ENCODE measurements at regions not wholly inside any gene's neighbourhood (a gene's known extent, or its start where the extent isn't known, plus 50 kb on each side); places are given as distances from the start of the nearest gene placed in this dataset.

GRCh38 chrX:97763391-97763790 is 879.7 kb downstream of the RPA4 start:
- TF ChIP-seq USF1 (IDR thresholded peaks at IDR 0.05) (no peak), RAD21 (IDR thresholded peaks at IDR 0.05; ENCODE audit: low read depth) (no peak), TEAD4 (IDR thresholded peaks at IDR 0.05) (no peak), TCF12 (IDR thresholded peaks at IDR 0.05; ENCODE audit: low read depth) (no peak), MAX (IDR thresholded peaks at IDR 0.05) (no peak), NFIC (IDR thresholded peaks at IDR 0.05) (no peak)

- TF ChIP-seq EGR1 (IDR thresholded peaks at IDR 0.05) = no peak
- no peak for TF ChIP-seq RAD21 (IDR thresholded peaks at IDR 0.05; ENCODE audit: low read depth)
- no peak for TF ChIP-seq CEBPB (IDR thresholded peaks at IDR 0.05)
- no peak for TF ChIP-seq MAX (IDR thresholded peaks at IDR 0.05)
- TF ChIP-seq EP300 (IDR thresholded peaks at IDR 0.05; ENCODE audit: borderline replicate concordance) = no peak
- TF ChIP-seq, protein P1, sequence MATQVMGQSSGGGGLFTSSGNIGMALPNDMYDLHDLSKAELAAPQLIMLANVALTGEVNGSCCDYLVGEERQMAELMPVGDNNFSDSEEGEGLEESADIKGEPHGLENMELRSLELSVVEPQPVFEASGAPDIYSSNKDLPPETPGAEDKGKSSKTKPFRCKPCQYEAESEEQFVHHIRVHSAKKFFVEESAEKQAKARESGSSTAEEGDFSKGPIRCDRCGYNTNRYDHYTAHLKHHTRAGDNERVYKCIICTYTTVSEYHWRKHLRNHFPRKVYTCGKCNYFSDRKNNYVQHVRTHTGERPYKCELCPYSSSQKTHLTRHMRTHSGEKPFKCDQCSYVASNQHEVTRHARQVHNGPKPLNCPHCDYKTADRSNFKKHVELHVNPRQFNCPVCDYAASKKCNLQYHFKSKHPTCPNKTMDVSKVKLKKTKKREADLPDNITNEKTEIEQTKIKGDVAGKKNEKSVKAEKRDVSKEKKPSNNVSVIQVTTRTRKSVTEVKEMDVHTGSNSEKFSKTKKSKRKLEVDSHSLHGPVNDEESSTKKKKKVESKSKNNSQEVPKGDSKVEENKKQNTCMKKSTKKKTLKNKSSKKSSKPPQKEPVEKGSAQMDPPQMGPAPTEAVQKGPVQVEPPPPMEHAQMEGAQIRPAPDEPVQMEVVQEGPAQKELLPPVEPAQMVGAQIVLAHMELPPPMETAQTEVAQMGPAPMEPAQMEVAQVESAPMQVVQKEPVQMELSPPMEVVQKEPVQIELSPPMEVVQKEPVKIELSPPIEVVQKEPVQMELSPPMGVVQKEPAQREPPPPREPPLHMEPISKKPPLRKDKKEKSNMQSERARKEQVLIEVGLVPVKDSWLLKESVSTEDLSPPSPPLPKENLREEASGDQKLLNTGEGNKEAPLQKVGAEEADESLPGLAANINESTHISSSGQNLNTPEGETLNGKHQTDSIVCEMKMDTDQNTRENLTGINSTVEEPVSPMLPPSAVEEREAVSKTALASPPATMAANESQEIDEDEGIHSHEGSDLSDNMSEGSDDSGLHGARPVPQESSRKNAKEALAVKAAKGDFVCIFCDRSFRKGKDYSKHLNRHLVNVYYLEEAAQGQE (IDR thresholded peaks at IDR 0.05; ENCODE audit: low read depth) = no peak
- TF ChIP-seq YY1 (IDR thresholded peaks at IDR 0.05; ENCODE audit: low read depth) = no peak
- no peak for TF ChIP-seq FOXM1 (IDR thresholded peaks at IDR 0.05; ENCODE audit: borderline replicate concordance, low read depth)
- no peak for TF ChIP-seq TEAD4 (IDR thresholded peaks at IDR 0.05)
- TF ChIP-seq TCF12 (IDR thresholded peaks at IDR 0.05; ENCODE audit: low read depth) = no peak
- TF ChIP-seq CREB1 (IDR thresholded peaks at IDR 0.05; ENCODE audit: low read depth) = no peak
- no peak for TF ChIP-seq NFIC (IDR thresholded peaks at IDR 0.05)
- no peak for TF ChIP-seq USF1 (IDR thresholded peaks at IDR 0.05)
Measured at GRCh38 chrX:97763981-97764380, 880.3 kb downstream of the RPA4 start.

DNA sequence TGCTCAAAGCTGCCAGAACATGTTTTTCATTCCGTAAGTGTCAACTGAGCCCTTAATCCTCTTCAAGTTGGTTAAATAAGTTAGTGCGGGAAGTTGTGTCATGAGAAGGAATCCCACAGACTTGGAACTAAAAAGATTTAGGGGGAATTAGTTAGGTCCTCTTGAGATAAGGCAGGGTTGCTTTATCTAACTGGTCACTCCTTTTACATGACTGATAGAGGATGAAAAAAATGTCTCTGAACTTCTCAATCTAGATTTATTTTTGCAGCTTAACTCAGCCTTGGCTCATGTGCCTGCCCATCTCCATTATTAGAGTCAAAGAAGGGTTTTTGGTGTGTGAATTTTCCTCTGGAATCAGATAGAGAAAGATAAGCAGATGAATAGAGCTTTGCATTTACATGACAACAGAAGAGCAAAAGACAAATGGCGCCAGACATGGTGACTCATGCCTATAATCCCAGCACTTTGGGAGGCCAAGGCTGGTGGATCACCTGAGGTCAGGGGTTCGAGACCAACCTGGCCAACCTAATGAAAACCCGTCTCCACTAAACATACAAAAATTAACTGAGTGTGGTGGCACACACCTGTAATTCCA is 882.9 kb downstream of the RPA4 start:
- TF ChIP-seq YY1 (IDR thresholded peaks at IDR 0.05; ENCODE audit: low read depth) (no peak), NFIC (IDR thresholded peaks at IDR 0.05) (no peak), CEBPB (IDR thresholded peaks at IDR 0.05) (no peak)

DNA sequence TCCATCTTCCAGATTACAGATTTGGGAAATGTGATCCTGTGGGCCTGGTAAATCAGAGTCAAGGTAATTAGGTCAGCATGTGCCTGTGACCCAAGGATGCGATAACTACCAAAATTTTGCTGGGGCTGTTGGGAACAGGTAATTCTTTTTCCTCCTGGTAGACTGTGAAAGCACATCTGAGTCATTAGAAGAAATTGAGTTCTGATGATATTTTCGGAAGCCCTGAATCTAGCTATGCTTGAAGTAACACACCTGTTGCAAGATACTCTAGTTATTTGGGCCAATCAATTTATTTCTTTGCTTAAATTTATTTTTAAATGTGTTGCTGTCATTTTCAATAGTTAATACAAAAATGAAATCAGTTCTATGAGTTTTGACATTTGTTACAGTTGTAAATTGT is 903.6 kb downstream of the RPA4 start:
- no peak for TF ChIP-seq ZBTB7A (IDR thresholded peaks at IDR 0.05; ENCODE audit: low read depth)
- no peak for TF ChIP-seq YY1 (IDR thresholded peaks at IDR 0.05; ENCODE audit: low read depth)
- TF ChIP-seq MAX (IDR thresholded peaks at IDR 0.05) = no peak
- TF ChIP-seq RAD21 (IDR thresholded peaks at IDR 0.05; ENCODE audit: low read depth) = no peak
- no peak for TF ChIP-seq EGR1 (IDR thresholded peaks at IDR 0.05)
- no peak for TF ChIP-seq USF1 (IDR thresholded peaks at IDR 0.05)
- TF ChIP-seq TEAD4 (IDR thresholded peaks at IDR 0.05) = no peak
- TF ChIP-seq NFIC (IDR thresholded peaks at IDR 0.05) = no peak
- TF ChIP-seq CEBPB (IDR thresholded peaks at IDR 0.05) = no peak
- TF ChIP-seq TCF12 (IDR thresholded peaks at IDR 0.05; ENCODE audit: low read depth) = no peak

DNA sequence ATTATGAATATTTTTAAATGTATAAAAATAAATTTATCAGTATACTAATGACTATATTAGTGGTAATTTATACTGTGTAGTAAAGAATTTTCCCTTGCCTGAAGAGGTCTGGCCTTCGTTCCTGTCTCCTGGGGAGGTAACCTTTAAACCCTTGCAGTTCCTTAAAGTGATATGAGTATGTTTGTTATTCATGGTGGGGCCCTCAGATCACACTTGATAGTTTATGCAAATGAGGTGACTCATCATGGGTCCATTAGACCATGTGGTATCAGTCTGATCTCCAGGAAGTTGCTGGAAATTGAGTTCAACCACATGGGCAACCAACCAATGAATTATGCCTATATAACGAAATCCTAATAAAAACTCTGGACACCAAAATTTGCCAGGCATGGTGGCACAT is 904.1 kb downstream of the RPA4 start:
- TF ChIP-seq ZBTB7A (IDR thresholded peaks at IDR 0.05; ENCODE audit: low read depth) (no peak), CEBPB (IDR thresholded peaks at IDR 0.05) (no peak), EP300 (IDR thresholded peaks at IDR 0.05; ENCODE audit: borderline replicate concordance) (no peak), EGR1 (IDR thresholded peaks at IDR 0.05) (no peak), USF1 (IDR thresholded peaks at IDR 0.05) (no peak), TEAD4 (IDR thresholded peaks at IDR 0.05) (no peak), TAF1 (IDR thresholded peaks at IDR 0.05; ENCODE audit: low read depth) (no peak), YY1 (IDR thresholded peaks at IDR 0.05; ENCODE audit: low read depth) (no peak), TCF12 (IDR thresholded peaks at IDR 0.05; ENCODE audit: low read depth) (no peak), CREB1 (IDR thresholded peaks at IDR 0.05; ENCODE audit: low read depth) (no peak), FOXM1 (IDR thresholded peaks at IDR 0.05; ENCODE audit: borderline replicate concordance, low read depth) (no peak), NFIC (IDR thresholded peaks at IDR 0.05) (no peak), MAX (IDR thresholded peaks at IDR 0.05) (no peak), RAD21 (IDR thresholded peaks at IDR 0.05; ENCODE audit: low read depth) (no peak)
- TF ChIP-seq, protein P1 (IDR thresholded peaks at IDR 0.05; ENCODE audit: low read depth) = no peak

All from Ishikawa (cell line).